OCI-LY7 (cell line): ENCODE measurements at regions not wholly inside any gene's neighbourhood (a gene's known extent, or its start where the extent isn't known, plus 50 kb on each side); places are given as distances from the start of the nearest gene placed in this dataset.

Experiments
- BruUV-seq: library from RNA; stranded (reverse); fragments of 400-500 nt; replicated peaks from 2 replicates; lab custom pipeline; 2021; lab: Mats Ljungman, UMichigan
- CTCF ChIA-PET: fragments of 300-600 bp; sonication (Branson Sonifier 250); formaldehyde crosslinking; loops from one replicate; lab custom pipeline; 2022; ENCODE audit warnings: antibody characterized with exemption; ENCODE audit not compliant: unreplicated experiment; lab: Charles Lee
- POLR2A ChIA-PET: fragments of 300-600 bp; sonication (Branson Sonifier 250); formaldehyde crosslinking; loops from one replicate; lab custom pipeline; 2022; ENCODE audit warnings: antibody characterized with exemption; lab: Charles Lee
- DNase-seq: peaks from one replicate; pipeline ENCODE4 v3.0.0-alpha.2; 2015; ENCODE audit warnings: low spot score
- H2AFZ ChIP-seq: fragments of 200-600 bp; sonication (generic), shearing (Covaris generic); 2 replicates; pipeline ENCODE4 v1.6.1; 2014; ENCODE audit warnings: mild to moderate bottlenecking, antibody characterized with exemption, low read length, moderate library complexity
- H3K27ac ChIP-seq: fragments of 200-600 bp; sonication (generic); 2 replicates; pipeline ENCODE4 v1.5.1; 2014; ENCODE audit warnings: mixed run types, low read depth, mild to moderate bottlenecking, moderate library complexity, low read length, inconsistent platforms; ENCODE audit not compliant: poor library complexity, severe bottlenecking
- H3K36me3 ChIP-seq: fragments of 200-600 bp; sonication (generic); 2 replicates; pipeline ENCODE4 v1.6.1; 2014; ENCODE audit warnings: mild to moderate bottlenecking, antibody characterized with exemption, low read length, moderate library complexity, mixed read lengths; ENCODE audit not compliant: insufficient read depth
- H3K4me1 ChIP-seq: fragments of 200-600 bp; sonication (generic); 2 replicates; pipeline ENCODE4 v1.5.1; 2014; ENCODE audit warnings: mild to moderate bottlenecking, low read length; ENCODE audit not compliant: insufficient read depth, poor library complexity, severe bottlenecking
- H3K4me2 ChIP-seq: fragments of 200-600 bp; sonication (generic); 2 replicates; pipeline ENCODE4 v1.6.1; 2014; ENCODE audit warnings: mild to moderate bottlenecking, low read length
- H3K4me3 ChIP-seq: fragments of 200-600 bp; sonication (generic); 2 replicates; pipeline ENCODE4 v1.5.1; 2014; ENCODE audit warnings: mild to moderate bottlenecking, low read depth, low read length; ENCODE audit not compliant: poor library complexity, severe bottlenecking
- H3K79me2 ChIP-seq: fragments of 200-600 bp; sonication (generic); 2 replicates; pipeline ENCODE4 v1.6.1; 2016; ENCODE audit warnings: low read depth, mild to moderate bottlenecking, low read length, moderate library complexity, mixed read lengths; ENCODE audit not compliant: insufficient read depth
- H3K9me2 ChIP-seq: fragments of 200-600 bp; sonication (generic); 2 replicates; pipeline ENCODE4 v1.6.1; 2016; ENCODE audit warnings: mild to moderate bottlenecking, low read length, mixed read lengths; ENCODE audit not compliant: insufficient read depth
- H3K9me3 ChIP-seq: fragments of 200-600 bp; sonication (generic); 2 replicates; pipeline ENCODE4 v1.6.1; 2014; ENCODE audit warnings: mild to moderate bottlenecking, mixed run types, low read length, mixed read lengths
- H4K20me1 ChIP-seq: fragments of 200-600 bp; sonication (generic); 2 replicates; pipeline ENCODE4 v1.6.1; 2014; ENCODE audit warnings: mild to moderate bottlenecking, antibody characterized with exemption, low read length, moderate library complexity, mixed read lengths; ENCODE audit not compliant: insufficient read depth
- EZH2phosphoT487 ChIP-seq: fragments of 200-600 bp; sonication (generic); IDR thresholded peaks from 2 replicates; pipeline ENCODE4 v1.6.1; 2018; ENCODE audit warnings: low read depth, borderline replicate concordance, mild to moderate bottlenecking, mixed run types, antibody characterized with exemption, low read length, moderate library complexity, mixed read lengths
- intact Hi-C: fragments of 100-400 bp; cut with micrococcal nuclease; formaldehyde crosslinking; loops from one replicate; pipeline ENCODE4 v1.10.0; 2022; ENCODE audit not compliant: unreplicated experiment
- TF ChIP-seq, protein P1 (sequence below): fragments of 200-600 bp; sonication (generic); conservative IDR thresholded peaks from 2 replicates; pipeline ENCODE4 v1.5.1; 2014; ENCODE audit warnings: mild to moderate bottlenecking, antibody characterized with exemption, low read length, moderate library complexity, mixed read lengths

DNA sequence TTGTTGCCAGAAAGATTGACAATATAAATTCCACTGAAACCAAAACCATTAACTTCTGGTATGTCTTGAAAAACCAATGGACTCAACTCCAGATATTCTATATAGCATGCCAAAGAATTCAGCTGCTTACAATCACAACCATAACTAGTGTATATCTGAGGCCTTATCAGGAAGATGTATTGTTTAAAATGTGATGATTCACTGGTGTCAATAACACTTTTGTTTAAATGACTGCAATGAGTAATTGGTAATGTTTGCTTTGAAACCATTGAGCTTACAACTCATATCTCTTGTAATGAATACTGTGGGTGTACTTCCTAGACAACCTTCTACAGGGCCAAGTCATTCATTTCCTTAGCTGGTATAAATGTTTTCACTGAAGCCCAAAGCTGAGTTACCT lies 727.9 kb upstream of the KCND2 start:
- H3K4me1 ChIP-seq = no peaks in the 10 kb centered on the region
- no TSS peak for BruUV-seq
- H3K9me3 ChIP-seq = no peaks in the 10 kb centered on the region
- H3K9me2 ChIP-seq = no peaks in the 10 kb centered on the region
- TF ChIP-seq, protein P1, sequence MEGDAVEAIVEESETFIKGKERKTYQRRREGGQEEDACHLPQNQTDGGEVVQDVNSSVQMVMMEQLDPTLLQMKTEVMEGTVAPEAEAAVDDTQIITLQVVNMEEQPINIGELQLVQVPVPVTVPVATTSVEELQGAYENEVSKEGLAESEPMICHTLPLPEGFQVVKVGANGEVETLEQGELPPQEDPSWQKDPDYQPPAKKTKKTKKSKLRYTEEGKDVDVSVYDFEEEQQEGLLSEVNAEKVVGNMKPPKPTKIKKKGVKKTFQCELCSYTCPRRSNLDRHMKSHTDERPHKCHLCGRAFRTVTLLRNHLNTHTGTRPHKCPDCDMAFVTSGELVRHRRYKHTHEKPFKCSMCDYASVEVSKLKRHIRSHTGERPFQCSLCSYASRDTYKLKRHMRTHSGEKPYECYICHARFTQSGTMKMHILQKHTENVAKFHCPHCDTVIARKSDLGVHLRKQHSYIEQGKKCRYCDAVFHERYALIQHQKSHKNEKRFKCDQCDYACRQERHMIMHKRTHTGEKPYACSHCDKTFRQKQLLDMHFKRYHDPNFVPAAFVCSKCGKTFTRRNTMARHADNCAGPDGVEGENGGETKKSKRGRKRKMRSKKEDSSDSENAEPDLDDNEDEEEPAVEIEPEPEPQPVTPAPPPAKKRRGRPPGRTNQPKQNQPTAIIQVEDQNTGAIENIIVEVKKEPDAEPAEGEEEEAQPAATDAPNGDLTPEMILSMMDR = no peak
- TF ChIP-seq EZH2phosphoT487 = no peak
- intact Hi-C loops = no loop called here
- ChIA-PET CTCF (no interaction called here), POLR2A (interaction anchor here (1.7 kb wide), 1 partner anchor 11 kb away, joined by 4 read pairs; no protein-coding TSS in a partner anchor)
- no peak overlapping the region for H3K4me3 ChIP-seq
- no peaks in the 10 kb centered on the region for H3K36me3 ChIP-seq
- no peak overlapping the region for H3K27ac ChIP-seq
- DNase-seq = no peak
- H4K20me1 ChIP-seq = no peaks in the 10 kb centered on the region
- H3K4me2 ChIP-seq = no peak overlapping the region
- no peak overlapping the region for H2AFZ ChIP-seq
- no peaks in the 10 kb centered on the region for H3K79me2 ChIP-seq

DNA sequence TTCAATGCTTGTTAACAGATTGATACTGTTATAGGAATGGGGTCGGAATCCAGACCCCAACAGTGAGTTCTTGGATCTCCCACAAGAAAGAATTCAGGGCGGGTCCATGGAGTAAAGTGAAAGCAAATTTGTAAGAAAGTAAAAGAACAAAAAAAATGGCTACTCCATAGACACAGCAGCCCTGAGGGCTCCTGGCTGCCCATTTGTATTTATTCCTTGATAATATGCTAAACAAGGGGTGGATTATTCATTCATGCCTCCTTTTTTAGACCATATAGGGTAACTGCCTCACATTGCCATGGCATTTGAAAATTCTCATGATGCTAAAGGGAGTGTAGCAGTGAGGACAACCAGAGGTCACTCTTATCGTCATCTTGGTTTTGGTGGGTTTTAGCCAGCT lies 717.2 kb upstream of the KCND2 start:
- no peak overlapping the region for H3K4me3 ChIP-seq
- no TSS peak for BruUV-seq
- DNase-seq = no peak
- H4K20me1 ChIP-seq = no peaks in the 10 kb centered on the region
- H3K36me3 ChIP-seq = no peaks in the 10 kb centered on the region
- TF ChIP-seq, protein P1 = no peak
- TF ChIP-seq EZH2phosphoT487 = no peak
- H2AFZ ChIP-seq = no peak overlapping the region
- H3K9me2 ChIP-seq = no peaks in the 10 kb centered on the region
- no peaks in the 10 kb centered on the region for H3K4me1 ChIP-seq
- ChIA-PET CTCF (no interaction called here), POLR2A (no interaction called here)
- no peak overlapping the region for H3K4me2 ChIP-seq
- intact Hi-C loops = no loop called here
- no peak overlapping the region for H3K27ac ChIP-seq
- no peaks in the 10 kb centered on the region for H3K79me2 ChIP-seq
- no peaks in the 10 kb centered on the region for H3K9me3 ChIP-seq

DNA sequence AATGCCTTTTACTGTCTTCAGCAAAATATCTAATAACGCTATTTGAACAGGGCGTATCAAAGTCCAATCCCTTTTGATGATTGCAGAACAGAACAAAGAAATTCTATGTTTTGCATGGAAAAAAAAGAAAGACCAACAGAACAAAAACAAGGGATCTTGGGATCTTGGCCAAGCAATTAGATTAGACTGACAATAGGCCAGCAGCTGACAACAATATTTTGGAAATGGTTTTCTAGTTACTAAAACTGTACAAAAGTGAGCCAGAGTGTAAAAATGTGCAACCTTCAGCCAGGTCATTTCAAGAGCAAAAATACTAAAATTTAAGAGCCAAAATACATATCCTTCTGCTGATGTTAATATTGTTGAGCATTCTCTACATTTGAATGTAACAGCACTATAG lies 716.5 kb upstream of the KCND2 start:
- Histone ChIP-seq H2AFZ (no peak overlapping the region), H3K79me2 (no peaks in the 10 kb centered on the region), H3K9me3 (no peaks in the 10 kb centered on the region), H3K4me2 (no peak overlapping the region), H4K20me1 (no peaks in the 10 kb centered on the region), H3K9me2 (no peaks in the 10 kb centered on the region), H3K27ac (no peak overlapping the region), H3K4me3 (no peak overlapping the region), H3K4me1 (no peaks in the 10 kb centered on the region), H3K36me3 (no peaks in the 10 kb centered on the region)
- intact Hi-C loops = no loop called here
- CTCF ChIA-PET = no interaction called here
- DNase-seq = no peak
- BruUV-seq = no TSS peak
- no peak for TF ChIP-seq EZH2phosphoT487
- POLR2A ChIA-PET = interaction anchor here (0.6 kb wide), 1 partner anchor 24 kb away, joined by 3 read pairs; no protein-coding TSS in a partner anchor
